ENCODE measurements at regions not wholly inside any gene's neighbourhood (a gene's known extent, or its start where the extent isn't known, plus 50 kb on each side); places are given as distances from the start of the nearest gene placed in this dataset.

GRCh38 chr2:228864131-228864530 lies 407.0 kb downstream of the PID1 start:
- Mint-ChIP-seq H3K4me3 (no peak overlapping the region), H3K36me3 (ENCODE audit: low read depth) (no peaks in the 10 kb centered on the region), H3K27ac (ENCODE audit: unreplicated experiment) (no peak overlapping the region), H3K4me1 (no peaks in the 10 kb centered on the region), H3K27me3 (ENCODE audit: low read depth) (peaks cover 2% of the 10 kb centered on the region), H3K9me3 (peaks cover 4% of the 10 kb centered on the region)
- DNase-seq (ENCODE audit: low read depth, low spot score) = no peak
- no peak for TF ChIP-seq CTCF (conservative IDR thresholded peaks at IDR 0.05)

- Mint-ChIP-seq H3K4me3 (no peak overlapping the region), H3K4me1 (no peaks in the 10 kb centered on the region), H3K36me3 (ENCODE audit: low read depth) (no peaks in the 10 kb centered on the region), H3K9me3 (peaks cover 4% of the 10 kb centered on the region), H3K27me3 (ENCODE audit: low read depth) (peaks cover 5% of the 10 kb centered on the region), H3K27ac (ENCODE audit: unreplicated experiment) (no peak overlapping the region)
- no peak for DNase-seq (ENCODE audit: low read depth, low spot score)
- TF ChIP-seq CTCF (conservative IDR thresholded peaks at IDR 0.05) = no peak
These were observed 410.3 kb downstream of the PID1 start for GRCh38 chr2:228860601-228861285.

- DNase-seq (ENCODE audit: low read depth, low spot score) = no peak
- Mint-ChIP-seq H3K4me1 (no peaks in the 10 kb centered on the region), H3K36me3 (ENCODE audit: low read depth) (no peaks in the 10 kb centered on the region), H3K27ac (ENCODE audit: unreplicated experiment) (no peak overlapping the region), H3K4me3 (no peak overlapping the region), H3K9me3 (no peaks in the 10 kb centered on the region), H3K27me3 (ENCODE audit: low read depth) (peaks cover 3% of the 10 kb centered on the region)
- TF ChIP-seq CTCF (conservative IDR thresholded peaks at IDR 0.05) = no peak
These were observed 417.9 kb downstream of the PID1 start for GRCh38 chr2:228853151-228853550.

GRCh38 chr2:228848638-228849037 lies 422.4 kb downstream of the PID1 start:
- Mint-ChIP-seq H3K4me3 (no peak overlapping the region), H3K36me3 (ENCODE audit: low read depth) (no peaks in the 10 kb centered on the region), H3K27ac (ENCODE audit: unreplicated experiment) (no peak overlapping the region), H3K27me3 (ENCODE audit: low read depth) (no peaks in the 10 kb centered on the region), H3K4me1 (no peaks in the 10 kb centered on the region), H3K9me3 (no peaks in the 10 kb centered on the region)
- DNase-seq (ENCODE audit: low read depth, low spot score) = no peak
- TF ChIP-seq CTCF (conservative IDR thresholded peaks at IDR 0.05) = no peak

- Mint-ChIP-seq H3K27ac (ENCODE audit: unreplicated experiment) (no peak overlapping the region), H3K27me3 (ENCODE audit: low read depth) (no peaks in the 10 kb centered on the region), H3K36me3 (ENCODE audit: low read depth) (no peaks in the 10 kb centered on the region), H3K4me1 (no peaks in the 10 kb centered on the region), H3K4me3 (no peak overlapping the region), H3K9me3 (no peaks in the 10 kb centered on the region)
- no peak for TF ChIP-seq CTCF (conservative IDR thresholded peaks at IDR 0.05)
- DNase-seq (ENCODE audit: low read depth, low spot score) = no peak
These were observed 423.4 kb downstream of the PID1 start for GRCh38 chr2:228847684-228848083.

Measured in neural crest cell (in vitro differentiated cells).